B cell (primary cell): ENCODE measurements at regions not wholly inside any gene's neighbourhood (a gene's known extent, or its start where the extent isn't known, plus 50 kb on each side); places are given as distances from the start of the nearest gene placed in this dataset.

Experiments used
- ATAC-seq: fragments of 200-7000 bp; cut with Tn5 transposase; one replicate; pipeline ENCODE4 v1.10.0; 2021; ENCODE audit warnings: low read depth, mild to moderate bottlenecking, moderate number of reproducible peaks, moderate library complexity
- CTCF ChIA-PET: fragments of 350-600 bp; sonication (Branson Sonifier 250); formaldehyde crosslinking; loops from one replicate; lab custom pipeline; 2021; ENCODE audit warnings: antibody characterized with exemption, inconsistent platforms; lab: Charles Lee
- POLR2A ChIA-PET: fragments of 350-600 bp; sonication (Branson Sonifier 250); formaldehyde crosslinking; loops from one replicate; lab custom pipeline; 2021; ENCODE audit warnings: antibody characterized with exemption; lab: Charles Lee
- DNase-seq: peaks from one replicate; pipeline ENCODE4 v3.0.0; 2013
- H2AFZ ChIP-seq: 2 replicates; pipeline ENCODE4 v1.6.1; 2012; ENCODE audit warnings: mild to moderate bottlenecking, low read depth, low read length; ENCODE audit not compliant: insufficient read depth, poor library complexity, severe bottlenecking
- H3K27ac ChIP-seq, 2 donors: 1 replicate in 1 of 2; 2 replicates in 1 of 2; pipeline ENCODE4 v1.5.1; 2012 to 2013; ENCODE audit warnings: low read length in 2 of 2, mild to moderate bottlenecking in 2 of 2, moderate library complexity in 1 of 2
- H3K27me3 ChIP-seq, 4 experiments: fragments of 200-600 bp in 1 of 4; sonication (generic) in 1 of 4; replicated peaks in 1 of 4; 1 replicate in 2 of 4; 2 replicates in 2 of 4; pipeline versions ENCODE4 v1.6.1 to v1.7.0; 2013 to 2016; ENCODE audit warnings: low read length in 3 of 4, mild to moderate bottlenecking in 2 of 4, mixed read lengths in 1 of 4, moderate library complexity in 1 of 4; ENCODE audit not compliant: insufficient read depth in 4 of 4, control insufficient read depth in 3 of 4; ENCODE audit errors: control extremely low read depth in 1 of 4
- H3K36me3 ChIP-seq, 2 experiments: replicated peaks in 1 of 2; 1 replicate in 1 of 2; 2 replicates in 1 of 2; pipeline versions ENCODE4 v1.6.1 to v1.7.1; 2013; ENCODE audit warnings: low read length in 1 of 2; ENCODE audit not compliant: insufficient read depth in 2 of 2, control insufficient read depth in 1 of 2; ENCODE audit errors: control extremely low read depth in 1 of 2, extremely low read depth in 1 of 2
- H3K4me1 ChIP-seq, 2 donors: fragments of 200-600 bp in 1 of 2; sonication (generic) in 1 of 2; 1 replicate in 1 of 2; 2 replicates in 1 of 2; pipeline versions ENCODE4 v1.5.1 to v1.6.1; 2013 to 2017; ENCODE audit warnings: low read length in 2 of 2; ENCODE audit not compliant: control insufficient read depth in 2 of 2, insufficient read depth in 2 of 2
- H3K4me2 ChIP-seq: replicated peaks from 2 replicates; pipeline ENCODE3; 2012; ENCODE audit warnings: mild to moderate bottlenecking, low read depth, low read length; ENCODE audit not compliant: poor library complexity, severe bottlenecking
- H3K4me3 ChIP-seq, 5 experiments: fragments of 200-600 bp in 1 of 5; sonication (generic) in 1 of 5; 1 replicate in 3 of 5; 2 replicates in 2 of 5; pipeline versions ENCODE4 v1.5.1 to v1.7.0; 2011 to 2016; ENCODE audit warnings: low read length in 4 of 5, mild to moderate bottlenecking in 4 of 5, low read depth in 2 of 5, control low read depth in 1 of 5, moderate library complexity in 1 of 5; ENCODE audit not compliant: insufficient read depth in 1 of 5; ENCODE audit errors: control extremely low read depth in 1 of 5, extremely low read depth in 1 of 5
- H3K79me2 ChIP-seq: fragments of 200-600 bp; sonication (generic); one replicate; pipeline ENCODE4 v1.6.0; 2016; ENCODE audit warnings: low read length; ENCODE audit not compliant: control insufficient read depth, insufficient read depth
- H3K9ac ChIP-seq: fragments of 200-600 bp; sonication (generic); 2 replicates; pipeline ENCODE4 v1.6.1; 2017; ENCODE audit warnings: mild to moderate bottlenecking, low read length, moderate library complexity
- H3K9me3 ChIP-seq, 3 donors: one replicate each; pipeline versions ENCODE4 v1.6.1 to v1.7.1; 2013; ENCODE audit warnings: low read length in 2 of 3; ENCODE audit not compliant: control insufficient read depth in 2 of 3, insufficient read depth in 1 of 3; ENCODE audit errors: control extremely low read depth in 1 of 3
- H4K20me1 ChIP-seq: 2 replicates; pipeline ENCODE4 v1.6.0; 2012; ENCODE audit warnings: mild to moderate bottlenecking, low read length; ENCODE audit not compliant: insufficient read depth, control insufficient read depth, poor library complexity, severe bottlenecking
- H3K27ac Mint-ChIP-seq: one replicate; pipeline ENCODE4 v1.8.0; 2021; ENCODE audit warnings: mixed read lengths
- H3K27me3 Mint-ChIP-seq: one replicate; pipeline ENCODE4 v1.8.0; 2021; ENCODE audit warnings: mixed read lengths
- H3K4me1 Mint-ChIP-seq: one replicate; pipeline ENCODE4 v1.8.0; 2021; ENCODE audit warnings: mixed read lengths
- H3K4me3 Mint-ChIP-seq: one replicate; pipeline ENCODE4 v1.8.0; 2021; ENCODE audit warnings: mixed read lengths
- H3K9me3 Mint-ChIP-seq: one replicate; pipeline ENCODE4 v1.8.0; 2022; ENCODE audit warnings: mixed read lengths; ENCODE audit not compliant: insufficient read depth
- EZH2 ChIP-seq: IDR thresholded peaks from 2 replicates; pipeline ENCODE4 v1.6.1; 2012; ENCODE audit warnings: borderline replicate concordance, low read depth, mild to moderate bottlenecking, moderate library complexity, low read length; ENCODE audit not compliant: insufficient read depth, poor library complexity, severe bottlenecking
- WGBS: methylation state at CpG from one replicate; pipeline ENCODE4 v1.1.5; 2013; ENCODE audit warnings: missing lambda C conversion rate; ENCODE audit not compliant: insufficient coverage; 5-methylcytosine and 5-hydroxymethylcytosine counted together
- intact Hi-C: fragments of 100-400 bp; cut with micrococcal nuclease; formaldehyde crosslinking; loops from one replicate; pipeline ENCODE4 v1.10.0; 2022
- TF ChIP-seq, protein P1 (sequence below): fragments of 200-600 bp; IDR thresholded peaks from one replicate; pipeline ENCODE4 v1.8.0; 2022; ENCODE audit warnings: antibody characterized with exemption, mild to moderate bottlenecking

DNA sequence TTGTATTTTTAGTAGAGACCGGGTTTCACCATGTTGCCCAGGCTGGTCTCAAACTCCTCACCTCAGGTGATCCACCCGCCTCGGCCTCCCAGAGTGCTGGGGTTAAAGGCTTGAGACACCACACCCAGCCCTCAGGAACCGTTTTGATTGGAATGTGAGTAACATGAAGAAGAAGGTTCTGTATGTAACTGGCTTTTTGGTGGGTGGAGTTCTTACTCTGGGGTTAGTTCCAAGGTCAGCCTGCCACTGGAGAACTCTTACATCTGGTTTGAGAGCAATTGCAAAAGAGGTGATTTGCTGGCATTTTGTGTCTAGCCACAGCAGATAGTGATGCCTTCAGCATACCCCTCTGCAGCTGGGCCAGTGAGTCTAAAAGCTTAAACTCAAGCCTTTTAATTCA, 457.8 kb upstream of the VSTM2A start:
- Histone ChIP-seq H2AFZ (no peak overlapping the region), H3K9me3 (peaks cover 0 to 14% (median 3%) of the 10 kb centered on the region in 3 donors)
- WGBS: no CpG with 5 or more reads among the region's 4 CpGs

DNA sequence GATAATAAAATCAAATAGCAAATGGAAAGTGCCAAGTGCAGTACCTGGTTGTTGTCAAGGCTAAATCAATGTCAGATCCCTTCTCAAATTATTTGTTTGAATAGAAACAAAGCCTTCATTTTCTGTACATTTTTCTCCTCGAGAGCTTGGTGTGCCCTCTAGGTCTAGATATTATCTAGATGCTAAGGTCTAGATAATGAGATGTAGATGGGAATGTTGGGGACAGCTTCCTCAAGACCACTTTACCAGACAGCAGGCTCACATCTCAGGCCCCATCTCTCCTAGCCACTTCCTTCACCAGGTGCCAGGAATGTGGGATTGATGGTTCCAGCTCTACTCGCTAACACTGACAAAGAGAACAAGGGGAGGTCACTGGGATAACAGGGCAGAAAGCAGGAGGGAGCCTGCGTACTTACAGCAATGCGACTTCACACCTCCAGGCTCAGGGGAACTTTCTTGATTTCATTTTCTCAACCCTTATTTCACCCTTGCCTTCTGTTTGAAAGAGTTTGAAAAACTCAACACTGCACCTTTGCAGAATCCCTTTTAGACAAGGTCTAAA, 451.4 kb upstream of the VSTM2A start:
- Histone ChIP-seq H3K4me3 (no peak overlapping the region), H3K27ac (no peak overlapping the region), H2AFZ (no peak overlapping the region), H3K79me2 (no peaks in the 10 kb centered on the region), H4K20me1 (no peaks in the 10 kb centered on the region), H3K36me3 (no peaks in the 10 kb centered on the region), H3K4me2 (no peak overlapping the region), H3K9me3 (peaks cover 0 to 4% (median 3%) of the 10 kb centered on the region in 3 donors), H3K27me3 (no peaks in the 10 kb centered on the region), H3K4me1 (no peaks in the 10 kb centered on the region), H3K9ac (no peak overlapping the region)
- Mint-ChIP-seq H3K4me1 (no peaks in the 10 kb centered on the region), H3K27ac (no peak overlapping the region), H3K4me3 (no peak overlapping the region), H3K27me3 (no peaks in the 10 kb centered on the region), H3K9me3 (peaks cover 3% of the 10 kb centered on the region)
- WGBS: 67% methylated on average over 1 of the region's 4 CpGs
- ATAC-seq (no peak), DNase-seq (no peak)
- intact Hi-C loops: no loop called here
- ChIA-PET POLR2A (no interaction called here), CTCF (no interaction called here)
- TF ChIP-seq, protein P1, sequence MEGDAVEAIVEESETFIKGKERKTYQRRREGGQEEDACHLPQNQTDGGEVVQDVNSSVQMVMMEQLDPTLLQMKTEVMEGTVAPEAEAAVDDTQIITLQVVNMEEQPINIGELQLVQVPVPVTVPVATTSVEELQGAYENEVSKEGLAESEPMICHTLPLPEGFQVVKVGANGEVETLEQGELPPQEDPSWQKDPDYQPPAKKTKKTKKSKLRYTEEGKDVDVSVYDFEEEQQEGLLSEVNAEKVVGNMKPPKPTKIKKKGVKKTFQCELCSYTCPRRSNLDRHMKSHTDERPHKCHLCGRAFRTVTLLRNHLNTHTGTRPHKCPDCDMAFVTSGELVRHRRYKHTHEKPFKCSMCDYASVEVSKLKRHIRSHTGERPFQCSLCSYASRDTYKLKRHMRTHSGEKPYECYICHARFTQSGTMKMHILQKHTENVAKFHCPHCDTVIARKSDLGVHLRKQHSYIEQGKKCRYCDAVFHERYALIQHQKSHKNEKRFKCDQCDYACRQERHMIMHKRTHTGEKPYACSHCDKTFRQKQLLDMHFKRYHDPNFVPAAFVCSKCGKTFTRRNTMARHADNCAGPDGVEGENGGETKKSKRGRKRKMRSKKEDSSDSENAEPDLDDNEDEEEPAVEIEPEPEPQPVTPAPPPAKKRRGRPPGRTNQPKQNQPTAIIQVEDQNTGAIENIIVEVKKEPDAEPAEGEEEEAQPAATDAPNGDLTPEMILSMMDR: no peak
- no peak for TF ChIP-seq EZH2

More for the DNA sequence above, 457.8 kb upstream of the VSTM2A start:
- Mint-ChIP-seq H3K4me3 (no peak overlapping the region), H3K27ac (no peak overlapping the region), H3K9me3 (no peaks in the 10 kb centered on the region), H3K27me3 (no peaks in the 10 kb centered on the region), H3K4me1 (no peaks in the 10 kb centered on the region)
- intact Hi-C loops: no loop called here
- Histone ChIP-seq H3K4me3 (no peak overlapping the region), H3K4me1 (no peaks in the 10 kb centered on the region), H3K27me3 (no peaks in the 10 kb centered on the region), H3K79me2 (no peaks in the 10 kb centered on the region), H3K36me3 (no peaks in the 10 kb centered on the region), H3K27ac (no peak overlapping the region), H4K20me1 (no peaks in the 10 kb centered on the region), H3K9ac (no peak overlapping the region), H3K4me2 (no peak overlapping the region)
- ATAC-seq: no peak
- TF ChIP-seq, protein P1: no peak
- no peak for TF ChIP-seq EZH2
- no peak for DNase-seq
- ChIA-PET POLR2A (no interaction called here), CTCF (no interaction called here)
